Endothelial cell of umbilical vein (primary cell): ENCODE measurements at regions not wholly inside any gene's neighbourhood (a gene's known extent, or its start where the extent isn't known, plus 50 kb on each side); places are given as distances from the start of the nearest gene placed in this dataset.

ENCODE experiments used
- BruUV-seq: library from RNA; stranded (reverse); fragments of 400-500 nt; replicated peaks from 2 replicates; lab custom pipeline; 2021; lab: Mats Ljungman, UMichigan
- CTCF ChIA-PET: fragments of 300-600, 350-600 bp; sonication (Branson Sonifier 250); formaldehyde crosslinking; loops from one replicate; lab custom pipeline; 2021; ENCODE audit warnings: antibody characterized with exemption, inconsistent platforms; lab: Charles Lee
- POLR2A ChIA-PET: fragments of 300-600, 350-600 bp; sonication (Branson Sonifier 250); formaldehyde crosslinking; loops from one replicate; lab custom pipeline; 2021; ENCODE audit warnings: antibody characterized with exemption, inconsistent platforms; lab: Charles Lee
- DNase-seq: peaks from one replicate; pipeline ENCODE4 v3.0.0-alpha.2; 2011; ENCODE audit warnings: low read depth, low spot score
- FAIRE-seq: peaks from 2 replicates; lab custom pipeline; 2011; peaks lifted over from hg19 to GRCh38; lab: Jason Lieb, UNC
- H2AFZ ChIP-seq: 2 replicates; pipeline ENCODE4 v1.6.0; 2012; ENCODE audit warnings: low read depth, low read length, control low read depth, inconsistent platforms
- H3K27ac ChIP-seq: 2 replicates; pipeline ENCODE4 v1.5.1; 2011; ENCODE audit warnings: low read depth, mild to moderate bottlenecking, control low read depth, low read length, moderate library complexity; ENCODE audit not compliant: insufficient read depth
- H3K27me3 ChIP-seq, 2 experiments: 2 replicates each; pipeline versions ENCODE4 v1.6.0 to v1.6.1; 2011; ENCODE audit warnings: low read length in 2 of 2, mixed read lengths in 1 of 2; ENCODE audit not compliant: control insufficient read depth in 2 of 2, insufficient read depth in 2 of 2
- H3K36me3 ChIP-seq, 2 experiments: 2 replicates in 1 of 2; 3 replicates in 1 of 2; pipeline ENCODE4 v1.5.1; 2011; ENCODE audit warnings: low read length in 2 of 2, mild to moderate bottlenecking in 1 of 2, moderate library complexity in 1 of 2; ENCODE audit not compliant: control insufficient read depth in 2 of 2, insufficient read depth in 2 of 2; ENCODE audit errors: extremely low read depth in 1 of 2
- H3K4me1 ChIP-seq: 3 replicates; pipeline ENCODE4 v1.5.1; 2011; ENCODE audit warnings: mild to moderate bottlenecking, low read length; ENCODE audit not compliant: control insufficient read depth, insufficient read depth; ENCODE audit errors: extremely low read depth
- H3K4me2 ChIP-seq: 2 replicates; pipeline ENCODE4 v1.6.1; 2011; ENCODE audit warnings: low read length, control low read depth, mixed read lengths; ENCODE audit not compliant: insufficient read depth
- H3K4me3 ChIP-seq, 3 experiments: fragments of 200-600 bp in 1 of 3; sonication (generic), shearing (Covaris generic) in 1 of 3; replicated peaks in 1 of 3; 2 replicates each; pipeline ENCODE4 v1.5.1; 2011 to 2016; ENCODE audit warnings: control low read depth in 3 of 3, low read length in 3 of 3, mild to moderate bottlenecking in 2 of 3, inconsistent platforms in 1 of 3, low read depth in 1 of 3, moderate library complexity in 1 of 3; ENCODE audit not compliant: insufficient read depth in 1 of 3
- H3K79me2 ChIP-seq: 2 replicates; pipeline ENCODE4 v1.6.0; 2012; ENCODE audit warnings: low read length, inconsistent platforms; ENCODE audit not compliant: control insufficient read depth, insufficient read depth
- H3K9ac ChIP-seq: replicated peaks from 2 replicates; pipeline ENCODE3; 2011; ENCODE audit warnings: low read length, control low read depth; ENCODE audit not compliant: insufficient read depth; ENCODE audit errors: extremely low read depth
- H3K9me1 ChIP-seq: replicated peaks from 3 replicates; pipeline ENCODE4 v1.6.0; 2011; ENCODE audit warnings: mild to moderate bottlenecking, low read length; ENCODE audit not compliant: control insufficient read depth, insufficient read depth; ENCODE audit errors: extremely low read depth
- H3K9me3 ChIP-seq: replicated peaks from 2 replicates; pipeline ENCODE4 v1.5.1; 2012; ENCODE audit warnings: low read length, inconsistent platforms; ENCODE audit not compliant: control insufficient read depth, insufficient read depth
- H4K20me1 ChIP-seq: replicated peaks from 2 replicates; pipeline ENCODE3; 2011; ENCODE audit warnings: mild to moderate bottlenecking, low read length; ENCODE audit not compliant: control insufficient read depth, insufficient read depth; ENCODE audit errors: extremely low read depth
- EZH2 ChIP-seq: IDR thresholded peaks from 2 replicates; pipeline ENCODE4 v1.6.1; 2012; ENCODE audit warnings: borderline replicate concordance, low read depth, mild to moderate bottlenecking, moderate library complexity, low read length, inconsistent platforms; ENCODE audit not compliant: severe bottlenecking
- FOS ChIP-seq: IDR thresholded peaks from 2 replicates; pipeline ENCODE4 v1.6.1; 2011; ENCODE audit warnings: mild to moderate bottlenecking, low read length, moderate library complexity, borderline replicate concordance; ENCODE audit not compliant: insufficient read depth
- GATA2 ChIP-seq: IDR thresholded peaks from 2 replicates; pipeline ENCODE4 v1.7.0; 2011; ENCODE audit warnings: low read depth, mild to moderate bottlenecking, moderate library complexity, mixed read lengths, low read length; ENCODE audit not compliant: insufficient read length, insufficient read depth
- JUN ChIP-seq: IDR thresholded peaks from 2 replicates; pipeline ENCODE4 v1.6.1; 2011; ENCODE audit warnings: borderline replicate concordance, low read depth; ENCODE audit not compliant: insufficient read length, insufficient read depth
- MAX ChIP-seq: IDR thresholded peaks from 2 replicates; pipeline ENCODE4 v1.6.1; 2011; ENCODE audit not compliant: insufficient read depth, insufficient read length
- MYC ChIP-seq: IDR thresholded peaks from one replicate; pipeline ENCODE4 v1.6.1; 2011; ENCODE audit warnings: mild to moderate bottlenecking, low read depth, low read length
- POLR2A ChIP-seq: IDR thresholded peaks from 2 replicates; pipeline ENCODE4 v1.6.1; 2012; ENCODE audit warnings: low read depth, mild to moderate bottlenecking, control low read depth, low read length
- POLR2AphosphoS5 ChIP-seq: IDR thresholded peaks from 2 replicates; pipeline ENCODE4 v1.6.1; 2012; ENCODE audit warnings: low read depth, mild to moderate bottlenecking, control low read depth, low read length, moderate library complexity; ENCODE audit not compliant: insufficient read depth
- dilution Hi-C: fragments of 300-500 bp; cut with MboI; formaldehyde crosslinking; loops from one replicate; pipeline ENCODE4 v1.15.0; 2019; ENCODE audit warnings: low sequenced_read_pairs; ENCODE audit not compliant: extremely low pct_ligation_motif_present
- intact Hi-C: fragments of 100-400 bp; cut with micrococcal nuclease; formaldehyde crosslinking; loops from one replicate; pipeline ENCODE4 v1.10.0; 2022
- TF ChIP-seq, protein P1 (sequence below), 2 donors: IDR thresholded peaks; 1 replicate in 1 of 2; 2 replicates in 1 of 2; pipeline ENCODE4 v1.5.1; 2011; ENCODE audit warnings: low read length in 2 of 2, mild to moderate bottlenecking in 2 of 2, moderate library complexity in 2 of 2, control low read depth in 1 of 2, inconsistent platforms in 1 of 2, low read depth in 1 of 2; ENCODE audit not compliant: insufficient read depth in 1 of 2; ENCODE audit errors: extremely low read depth in 1 of 2

DNA sequence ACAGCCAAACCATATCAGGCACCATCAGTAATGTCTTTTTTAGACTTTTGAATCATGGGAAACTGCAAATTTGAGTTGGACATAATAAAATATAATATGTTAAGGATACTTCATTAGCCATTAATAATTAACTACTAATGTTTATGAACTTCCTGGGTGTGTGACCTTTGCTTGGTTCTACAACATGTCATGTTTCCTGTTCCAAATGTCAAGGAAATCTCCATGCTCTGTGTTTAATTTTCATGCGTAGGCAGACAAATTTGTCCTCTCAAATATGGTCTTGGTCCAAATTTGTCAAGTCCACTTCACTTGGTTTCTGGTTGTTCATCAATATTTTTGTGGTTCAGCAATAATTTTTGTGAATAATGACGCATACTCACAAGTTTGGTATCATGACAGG lies 410.5 kb downstream of the BMP2 start:
- Histone ChIP-seq H4K20me1 (no peaks in the 10 kb centered on the region), H2AFZ (no peak overlapping the region), H3K36me3 (no peaks in the 10 kb centered on the region), H3K9me1 (no peaks in the 10 kb centered on the region), H3K4me1 (no peaks in the 10 kb centered on the region), H3K27ac (no peak overlapping the region), H3K4me2 (no peak overlapping the region), H3K9me3 (no peaks in the 10 kb centered on the region), H3K79me2 (no peaks in the 10 kb centered on the region), H3K9ac (no peak overlapping the region), H3K27me3 (no peaks in the 10 kb centered on the region), H3K4me3 (no peak overlapping the region)
- ChIA-PET CTCF (no interaction called here), POLR2A (no interaction called here)
- intact Hi-C loops, result no loop called here
- no peak for TF ChIP-seq MAX
- TF ChIP-seq, protein P1, sequence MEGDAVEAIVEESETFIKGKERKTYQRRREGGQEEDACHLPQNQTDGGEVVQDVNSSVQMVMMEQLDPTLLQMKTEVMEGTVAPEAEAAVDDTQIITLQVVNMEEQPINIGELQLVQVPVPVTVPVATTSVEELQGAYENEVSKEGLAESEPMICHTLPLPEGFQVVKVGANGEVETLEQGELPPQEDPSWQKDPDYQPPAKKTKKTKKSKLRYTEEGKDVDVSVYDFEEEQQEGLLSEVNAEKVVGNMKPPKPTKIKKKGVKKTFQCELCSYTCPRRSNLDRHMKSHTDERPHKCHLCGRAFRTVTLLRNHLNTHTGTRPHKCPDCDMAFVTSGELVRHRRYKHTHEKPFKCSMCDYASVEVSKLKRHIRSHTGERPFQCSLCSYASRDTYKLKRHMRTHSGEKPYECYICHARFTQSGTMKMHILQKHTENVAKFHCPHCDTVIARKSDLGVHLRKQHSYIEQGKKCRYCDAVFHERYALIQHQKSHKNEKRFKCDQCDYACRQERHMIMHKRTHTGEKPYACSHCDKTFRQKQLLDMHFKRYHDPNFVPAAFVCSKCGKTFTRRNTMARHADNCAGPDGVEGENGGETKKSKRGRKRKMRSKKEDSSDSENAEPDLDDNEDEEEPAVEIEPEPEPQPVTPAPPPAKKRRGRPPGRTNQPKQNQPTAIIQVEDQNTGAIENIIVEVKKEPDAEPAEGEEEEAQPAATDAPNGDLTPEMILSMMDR (IDR thresholded peaks at IDR 0.05; ENCODE audit: extremely low read depth in 1 of 2, insufficient read depth in 1 of 2, low read depth in 1 of 2, low read length in 2 of 2), result no peak
- no peak for TF ChIP-seq EZH2
- no peak for TF ChIP-seq JUN
- TF ChIP-seq MYC, result no peak
- no peak for TF ChIP-seq FOS
- TF ChIP-seq GATA2, result no peak
- TF ChIP-seq POLR2A, result no peak
- TF ChIP-seq POLR2AphosphoS5, result no peak
- no TSS peak for BruUV-seq
- FAIRE-seq (no peak), DNase-seq (no peak)
- dilution Hi-C loops, result no loop called here
